Esophagus mucosa (tissue), 1 donor: ENCODE measurements at regions not wholly inside any gene's neighbourhood (a gene's known extent, or its start where the extent isn't known, plus 50 kb on each side); places are given as distances from the start of the nearest gene placed in this dataset.
A peak's percentile ranks its signal among the peaks of the same experiment; 100 is the strongest.
"Not testable (repeated sequence)": the region's sequence is repeated elsewhere in the genome, so short reads cannot be mapped to it uniquely, and the experiment has no call there.

ENCODE experiments used
- ATAC-seq: fragments of 200-7000 bp; cut with Tn5 transposase; one replicate; pipeline ENCODE4 v1.9.1; 2020
- donor health status: DM: yes; HTN: yes; CAD: no.

DNA sequence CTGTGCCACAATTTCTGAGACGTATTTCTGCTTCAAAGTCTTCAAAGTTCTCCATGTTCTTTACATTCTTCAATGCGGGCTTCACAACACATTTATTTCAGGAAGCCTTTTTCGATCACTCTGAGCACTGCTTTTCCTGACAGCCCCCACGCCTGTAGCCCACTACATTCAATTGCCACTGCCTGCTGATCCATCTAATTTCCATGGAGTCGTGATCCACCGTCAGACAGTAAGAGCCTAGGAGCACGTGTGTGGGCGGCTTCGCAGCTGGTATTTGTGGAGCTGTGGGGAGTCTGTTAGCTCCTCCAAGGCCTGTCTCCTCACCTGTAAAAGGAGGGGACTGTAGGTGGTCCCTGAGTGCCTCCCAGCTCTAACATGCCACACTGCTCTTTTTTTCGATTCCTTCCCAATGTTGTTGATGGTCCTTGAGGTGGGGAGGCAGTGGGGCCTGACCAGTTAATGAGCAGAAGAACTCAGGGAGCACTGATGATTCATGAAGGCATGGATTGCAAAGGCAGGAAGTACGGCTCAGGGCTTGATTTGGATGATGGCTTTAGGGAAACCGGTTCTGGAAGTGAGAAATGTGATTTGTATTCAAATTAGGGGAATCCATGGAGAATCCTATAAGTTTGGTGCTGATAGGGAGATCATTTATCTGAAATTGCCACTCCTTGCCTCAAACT lies 401.1 kb upstream of the PODXL start:
- no peak for ATAC-seq

DNA sequence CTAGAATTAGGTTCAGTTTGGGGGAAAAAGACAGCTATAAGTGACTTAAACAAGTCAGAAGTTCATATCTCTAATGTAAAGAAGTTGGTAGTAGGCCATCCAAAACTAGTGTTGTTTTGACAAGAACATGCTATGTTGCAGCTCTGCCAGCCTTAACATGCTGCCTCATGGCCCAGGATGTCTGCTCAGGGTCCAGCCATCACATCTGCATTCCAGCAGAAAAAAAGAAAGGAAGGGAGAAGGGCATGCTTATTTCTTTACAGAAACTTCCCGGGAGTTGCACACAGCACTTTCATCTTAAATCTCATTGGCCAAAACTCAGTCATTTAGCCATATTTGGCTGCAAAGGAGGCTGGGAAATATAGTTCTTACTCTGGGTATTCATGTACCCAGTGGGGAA lies 400.4 kb upstream of the PODXL start:
- ATAC-seq = no peak

DNA sequence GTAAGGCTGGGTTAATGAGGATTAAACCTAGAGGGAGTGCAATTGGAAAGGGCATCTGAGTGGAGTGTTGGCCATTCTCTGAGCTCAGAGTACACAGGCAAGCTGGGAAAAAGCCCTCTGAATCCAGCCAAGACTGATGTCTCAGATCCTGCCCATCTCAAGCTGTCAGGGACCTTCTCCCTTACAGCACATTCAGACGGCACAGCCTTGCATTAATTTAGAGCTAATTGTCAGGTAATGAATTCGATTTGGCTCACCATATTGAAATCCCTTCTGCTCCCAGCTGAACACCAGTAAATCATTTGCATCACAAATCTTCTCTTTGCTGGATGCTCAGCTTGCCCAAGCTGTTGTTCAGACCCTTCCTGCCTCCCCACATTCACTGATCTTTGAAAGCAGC lies 399.3 kb upstream of the PODXL start:
- no peak for ATAC-seq

DNA sequence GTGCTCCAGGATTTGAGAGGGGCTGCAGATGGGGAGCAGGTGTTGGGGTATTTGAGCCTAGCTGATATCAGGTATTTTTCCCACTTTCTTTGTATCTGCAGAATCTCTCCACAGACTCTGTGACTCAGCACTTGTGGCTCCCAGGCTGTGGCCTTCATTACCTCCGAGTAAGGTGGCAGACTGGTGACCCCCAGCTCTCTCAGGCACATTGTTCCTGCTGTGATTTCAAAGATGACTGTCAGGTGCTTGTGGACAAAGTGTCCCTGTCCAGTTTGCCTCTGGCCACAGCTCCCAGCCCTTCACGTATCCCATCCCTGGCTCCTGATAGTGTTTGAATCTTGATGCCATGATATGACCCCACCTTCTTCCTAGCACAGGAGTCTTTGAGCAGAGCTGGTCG lies 396.8 kb upstream of the PODXL start:
- ATAC-seq = no peak

DNA sequence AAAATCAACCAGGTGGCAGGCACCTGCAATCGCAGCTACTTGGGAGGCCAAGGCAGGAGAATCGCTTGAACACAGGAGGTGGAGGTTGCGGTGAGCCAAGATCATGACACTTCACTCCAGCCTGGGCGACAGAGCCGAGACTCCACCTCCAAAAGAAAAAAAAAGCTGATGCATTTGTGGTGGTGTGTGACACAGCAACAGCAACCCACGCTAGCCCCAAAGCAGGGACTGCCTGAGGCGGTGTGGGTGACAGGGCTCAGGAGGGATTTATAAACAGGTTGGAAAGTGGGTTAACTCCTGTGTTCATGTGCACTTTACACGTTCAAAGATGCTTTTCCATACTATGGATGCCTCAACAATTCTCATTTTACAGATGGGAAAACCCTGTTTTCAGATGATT lies 395.9 kb upstream of the PODXL start:
- no peak for ATAC-seq

DNA sequence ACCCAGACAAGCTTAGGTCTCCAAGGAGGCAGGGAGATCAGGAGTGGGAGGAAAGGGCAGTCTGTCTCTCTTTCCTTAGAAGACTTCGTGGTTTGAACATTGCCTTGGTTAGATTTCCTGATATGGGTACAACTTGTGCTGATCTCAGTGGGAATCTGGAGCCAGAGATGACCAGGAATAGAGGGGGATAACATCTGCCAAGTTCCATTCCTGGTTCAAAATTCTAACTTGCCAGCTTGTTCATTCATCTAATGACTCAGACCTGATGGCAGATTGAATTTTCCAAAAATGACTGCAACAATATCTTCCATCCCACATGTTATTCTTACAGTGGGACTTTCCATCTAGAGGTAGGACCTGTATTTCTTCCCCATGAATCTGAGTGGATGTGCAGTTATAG lies 394.3 kb upstream of the PODXL start:
- no peak for ATAC-seq

DNA sequence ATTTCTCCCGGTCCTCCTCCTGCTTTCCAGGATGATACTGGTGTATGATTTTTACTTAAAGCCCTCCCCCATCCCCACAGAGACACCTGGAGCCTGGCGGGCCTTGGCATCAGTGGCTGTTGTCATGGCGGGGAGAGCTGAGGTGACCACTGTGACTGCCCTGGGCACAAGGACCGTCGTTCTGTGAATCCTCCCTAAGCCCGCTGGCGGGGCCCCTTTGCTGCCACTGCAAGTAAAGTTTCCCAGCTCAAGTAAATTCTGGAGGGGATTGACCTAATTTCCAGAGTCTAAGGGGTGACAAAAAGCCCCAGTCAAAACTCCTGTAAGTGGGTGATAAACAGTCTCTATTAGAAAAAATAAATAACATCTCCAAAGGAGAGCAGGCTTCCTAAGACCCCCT lies 393.2 kb upstream of the PODXL start:
- ATAC-seq = no peak

DNA sequence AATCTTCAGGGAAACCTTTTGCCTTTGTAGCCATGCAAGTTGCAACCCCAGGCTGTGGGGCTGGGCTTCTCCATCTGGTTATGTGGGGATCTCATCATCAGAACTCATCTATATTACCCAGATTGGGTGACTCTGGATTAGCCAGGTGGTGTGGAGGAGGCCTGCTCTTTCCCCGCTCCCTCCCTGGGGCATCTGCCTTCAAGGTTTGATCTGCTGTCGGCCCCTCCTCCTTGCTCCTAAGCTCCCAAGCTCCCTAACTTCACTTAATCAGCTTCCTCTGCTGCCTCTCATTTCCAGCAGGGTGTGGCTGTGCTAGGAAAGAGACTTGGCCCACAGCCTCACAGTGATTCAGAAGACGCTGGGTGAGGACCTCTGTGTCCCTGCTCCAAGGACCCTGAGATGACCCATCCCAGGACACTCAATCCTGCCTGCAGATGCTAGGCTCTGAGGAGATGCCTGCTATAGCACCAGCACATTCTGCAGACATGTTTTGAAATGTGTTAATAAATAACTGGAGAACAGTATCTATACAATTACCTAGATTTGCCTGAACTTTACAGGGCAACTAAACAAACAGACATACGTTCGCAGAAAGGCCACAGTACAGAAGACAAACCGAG lies 392.1 kb upstream of the PODXL start:
- ATAC-seq = no peak

DNA sequence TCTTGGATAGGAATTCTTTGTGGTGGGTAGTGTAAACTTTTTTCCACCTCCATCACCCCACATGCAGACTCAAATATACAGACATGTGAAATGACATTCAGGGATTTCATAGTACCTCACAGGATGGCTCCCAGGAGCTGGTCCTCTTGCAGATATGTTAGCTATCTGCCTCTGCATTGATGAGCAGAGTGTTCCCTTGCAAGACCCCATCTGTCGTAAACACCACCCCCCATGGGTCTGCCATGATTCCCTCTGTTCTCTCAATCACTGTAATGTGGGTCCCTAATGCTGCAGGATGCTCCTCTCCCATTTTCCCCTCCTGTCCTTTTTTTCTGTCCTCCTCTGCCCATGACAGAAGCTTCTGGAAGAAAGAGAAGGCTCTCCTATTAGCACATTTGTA lies 391.2 kb upstream of the PODXL start:
- no peak for ATAC-seq

DNA sequence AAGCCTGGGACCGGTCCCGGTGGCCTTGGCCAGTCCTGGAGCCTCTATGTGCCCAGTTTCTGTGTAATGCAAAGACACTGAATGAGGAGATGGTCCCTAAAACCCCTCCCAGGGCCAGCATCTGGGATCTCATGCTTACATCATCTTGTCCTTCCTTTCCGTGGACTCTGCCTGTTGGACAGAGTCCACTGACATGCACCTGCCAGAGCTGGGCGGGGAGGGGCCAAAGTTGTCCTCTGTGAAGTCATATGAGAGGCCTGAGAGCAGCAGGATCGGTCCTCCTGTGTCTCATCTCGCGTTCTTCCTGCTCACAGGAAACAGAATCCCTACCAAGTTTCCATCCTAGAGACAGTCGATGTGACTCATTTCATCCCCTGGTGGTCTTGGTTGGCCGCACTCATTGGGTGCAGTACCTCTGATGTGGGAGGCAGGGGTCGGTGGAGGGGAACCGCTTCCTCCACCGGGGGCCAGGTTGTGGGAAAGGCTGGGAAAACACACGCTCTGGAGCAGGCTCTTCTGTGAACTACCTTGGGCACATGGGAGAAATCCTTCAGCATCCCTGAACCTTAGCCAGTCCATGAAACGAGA lies 389.6 kb upstream of the PODXL start:
- ATAC-seq = no peak

DNA sequence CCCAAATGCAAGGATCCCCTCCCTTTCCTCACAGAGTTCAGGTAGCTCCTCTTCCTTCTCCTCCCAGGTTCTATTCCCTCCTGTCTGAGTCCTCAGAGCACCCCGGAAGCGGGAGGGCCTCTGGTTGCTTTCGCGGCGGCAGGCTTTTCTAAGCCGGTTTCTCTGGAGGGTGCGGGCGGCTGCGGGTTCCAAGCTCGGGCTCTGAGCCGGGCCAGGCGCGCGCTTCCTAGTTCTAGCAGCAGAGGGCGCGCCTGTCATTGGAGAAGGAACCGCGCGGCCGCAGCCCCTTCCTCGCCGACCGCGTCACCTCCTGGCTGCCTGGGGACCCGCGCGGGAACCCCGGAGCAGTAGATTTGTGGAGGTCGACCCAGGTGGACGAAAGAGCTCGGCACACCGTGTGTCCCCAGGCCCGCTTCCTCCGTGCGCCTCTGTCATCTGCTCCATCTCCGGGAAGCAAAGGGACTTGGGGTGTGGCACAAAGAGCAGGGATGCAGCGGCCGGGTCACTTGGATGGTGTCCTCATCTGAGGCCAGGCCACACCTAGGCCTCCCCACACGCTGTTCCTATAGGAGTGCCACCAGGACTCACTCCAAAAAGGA lies 389.0 kb upstream of the PODXL start:
- peak; percentile 55 for ATAC-seq

DNA sequence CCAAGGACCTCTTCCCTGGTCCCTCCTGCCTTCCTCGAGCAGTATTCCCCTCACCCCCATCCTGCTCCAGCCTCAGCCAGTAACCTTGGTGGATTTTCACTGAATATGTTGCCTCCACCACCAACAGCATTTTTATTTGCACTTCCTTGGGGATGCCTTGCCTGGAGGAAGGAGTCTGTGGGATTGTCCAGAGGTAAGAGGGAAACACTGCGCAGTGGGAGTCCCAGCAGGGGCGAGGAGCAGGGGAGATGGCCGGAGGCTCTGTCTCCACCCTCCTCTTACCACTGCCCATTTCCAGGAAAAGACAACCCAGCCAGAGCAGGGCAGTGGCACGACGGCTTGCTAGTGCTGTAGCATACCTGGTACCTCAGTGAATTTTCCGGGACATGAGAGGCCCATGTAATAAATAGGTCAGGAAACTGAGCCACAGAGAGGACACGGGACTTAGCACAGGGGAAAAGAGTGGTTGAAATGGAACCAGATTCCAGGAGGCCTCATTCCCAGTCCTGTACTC lies 388.2 kb upstream of the PODXL start:
- no peak for ATAC-seq

DNA sequence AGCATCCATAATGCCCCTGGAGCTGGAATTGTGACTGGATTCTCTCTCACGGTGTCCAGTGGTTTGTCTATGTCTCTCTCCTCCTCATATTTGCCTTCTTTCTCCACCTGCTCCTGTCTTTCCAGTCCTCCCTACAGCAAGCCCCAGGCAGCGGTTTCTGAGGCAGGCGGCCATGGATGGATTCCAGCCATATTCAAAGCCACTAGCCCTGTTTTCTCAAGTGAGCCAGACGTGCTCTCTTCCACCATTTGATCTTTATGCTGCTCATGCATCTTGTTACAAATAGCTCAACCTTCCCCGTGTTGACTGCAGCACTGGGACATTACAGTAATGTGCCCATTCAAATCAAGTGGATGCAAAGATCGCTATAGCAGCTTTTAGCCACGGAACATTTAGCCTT lies 387.2 kb upstream of the PODXL start:
- no peak for ATAC-seq

DNA sequence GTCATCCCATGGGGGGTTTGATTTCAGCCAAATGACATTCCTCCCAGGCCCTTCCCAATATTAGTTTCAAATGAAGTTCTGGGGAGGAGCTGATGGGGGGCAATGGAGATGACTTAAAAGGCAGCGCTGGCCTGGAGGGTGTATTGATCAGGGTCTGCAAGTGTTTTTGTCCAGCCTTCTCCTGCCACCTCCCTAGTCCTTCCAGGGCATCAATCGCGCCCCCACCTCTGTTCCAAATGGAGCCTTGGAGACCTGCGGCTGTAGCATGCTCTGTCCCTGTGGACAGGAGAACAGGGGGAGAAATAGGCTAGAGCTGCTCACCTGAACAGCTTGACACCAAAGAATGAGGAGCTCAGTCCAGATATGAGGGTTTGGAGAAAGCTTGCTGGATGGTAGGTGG lies 386.8 kb upstream of the PODXL start:
- ATAC-seq = no peak

DNA sequence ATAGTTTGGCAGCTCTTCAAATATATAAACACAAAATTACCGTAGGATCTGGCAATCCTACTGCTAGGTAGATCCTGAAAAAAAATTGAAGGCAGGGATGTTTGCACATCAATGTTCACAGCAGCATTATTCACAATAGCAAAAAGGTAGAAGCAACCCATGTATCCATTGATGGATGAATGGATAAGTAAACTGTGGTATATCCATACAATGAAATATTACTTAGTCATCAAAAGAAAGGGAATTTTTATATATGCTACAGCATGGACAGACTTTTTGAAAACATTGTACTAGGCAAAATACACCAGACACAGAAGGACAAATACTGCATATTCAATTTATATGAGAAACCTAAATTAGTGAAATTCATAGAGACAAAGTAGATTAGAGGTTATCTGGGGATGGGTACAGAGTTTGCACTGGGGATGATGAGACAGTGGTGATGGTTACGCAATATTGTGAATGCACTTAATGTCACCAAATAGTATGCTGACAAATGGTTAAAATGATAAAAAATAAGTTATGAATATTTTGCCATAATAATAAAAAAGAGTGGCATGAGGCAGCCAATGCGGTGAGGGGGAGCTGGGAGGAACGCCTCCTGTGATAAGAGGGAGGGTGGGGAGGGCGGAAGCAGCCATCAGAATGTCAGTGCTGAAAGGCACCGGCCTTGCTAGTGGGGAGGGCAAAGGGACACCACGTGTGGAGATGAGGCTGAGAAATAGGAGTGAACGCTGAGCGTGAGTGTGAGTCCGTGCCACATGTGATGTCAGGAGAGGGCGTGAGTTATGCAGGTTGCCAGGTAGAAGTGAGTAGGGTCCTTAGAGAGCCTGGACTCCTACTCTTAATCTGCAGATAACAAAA lies 386.1 kb upstream of the PODXL start:
- no peak for ATAC-seq

DNA sequence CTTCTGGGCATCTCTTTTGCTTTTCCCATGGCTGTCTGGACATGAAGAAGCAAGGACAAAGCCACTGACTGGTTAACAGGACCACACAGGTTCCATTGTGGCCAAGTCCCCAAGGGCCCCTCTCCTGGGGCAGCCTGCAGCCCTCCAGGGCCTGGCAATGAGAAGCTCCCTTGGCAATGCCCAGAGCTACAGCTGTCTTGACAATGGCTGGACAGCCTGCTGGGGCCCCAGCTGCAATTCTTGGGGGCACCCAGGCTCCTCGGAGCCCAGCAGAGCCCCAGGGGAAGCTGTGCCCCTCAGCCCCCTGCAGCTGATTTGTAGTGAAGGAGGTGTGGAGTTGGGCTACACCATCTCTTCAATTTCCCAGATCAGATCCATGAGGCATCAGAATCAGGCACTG lies 384.9 kb upstream of the PODXL start:
- ATAC-seq = no peak

DNA sequence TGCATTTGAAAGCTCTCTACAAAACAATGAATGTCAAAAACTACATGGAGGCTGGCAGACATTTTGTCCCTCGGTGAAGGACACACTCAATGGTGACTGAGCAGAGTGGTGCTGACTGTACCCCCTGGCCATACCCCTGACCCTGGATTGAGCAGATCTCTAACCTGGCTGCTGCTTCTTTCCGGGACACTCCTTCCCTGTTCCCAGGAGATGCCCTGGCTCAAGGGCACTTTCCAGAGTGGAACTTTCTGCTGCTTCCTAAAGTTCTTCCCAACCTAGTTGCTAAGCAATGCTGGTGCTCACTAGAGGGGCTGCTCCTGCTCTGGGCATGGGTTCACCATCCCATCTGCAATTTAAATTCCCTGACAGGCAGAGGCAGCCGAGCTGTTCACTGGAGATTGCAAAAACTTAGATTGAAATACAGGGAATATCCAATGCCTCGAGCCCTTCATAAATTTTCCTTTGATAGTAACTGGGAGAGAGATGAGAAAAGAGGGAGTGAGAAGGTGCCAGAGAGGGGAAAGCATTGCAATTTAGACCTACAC lies 384.3 kb upstream of the PODXL start:
- no peak for ATAC-seq

DNA sequence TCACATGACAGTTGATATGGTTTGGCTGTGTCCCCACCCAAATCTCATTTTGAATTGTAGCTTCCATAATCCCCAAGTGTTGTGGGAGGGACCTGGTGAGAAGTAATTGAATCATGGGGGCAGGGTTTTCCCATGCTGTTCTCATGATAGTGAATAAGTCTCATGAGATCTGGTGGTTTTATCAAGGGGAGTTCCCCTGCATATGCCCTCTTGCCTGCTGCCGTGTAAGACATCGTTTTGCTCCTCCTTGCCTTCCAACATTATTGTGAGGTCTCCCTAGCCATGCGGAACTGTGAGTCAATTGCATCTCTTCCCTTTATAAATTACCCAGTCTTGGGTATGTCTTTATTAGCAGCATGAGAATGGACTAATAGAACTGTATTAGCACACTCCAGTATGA lies 382.4 kb upstream of the PODXL start:
- ATAC-seq = not testable (repeated sequence)

DNA sequence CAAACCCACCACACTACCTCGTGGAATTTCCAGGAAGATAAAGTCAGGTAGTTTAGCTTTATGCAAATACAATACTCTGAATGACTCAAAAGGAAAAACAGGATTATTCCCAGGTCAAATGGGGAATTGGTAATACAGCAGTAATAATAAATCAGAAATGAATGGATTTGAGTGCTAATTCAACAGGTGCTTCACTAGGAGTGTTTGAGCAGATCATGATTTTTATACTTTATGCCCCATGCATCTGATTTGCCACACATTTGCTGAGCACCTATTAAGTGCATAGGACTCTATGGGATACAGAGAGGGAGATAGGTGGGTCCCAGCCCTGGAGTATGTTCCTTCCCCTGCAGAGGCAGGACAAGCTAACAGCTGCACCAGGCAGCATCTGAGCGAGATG lies 381.4 kb upstream of the PODXL start:
- no peak for ATAC-seq

DNA sequence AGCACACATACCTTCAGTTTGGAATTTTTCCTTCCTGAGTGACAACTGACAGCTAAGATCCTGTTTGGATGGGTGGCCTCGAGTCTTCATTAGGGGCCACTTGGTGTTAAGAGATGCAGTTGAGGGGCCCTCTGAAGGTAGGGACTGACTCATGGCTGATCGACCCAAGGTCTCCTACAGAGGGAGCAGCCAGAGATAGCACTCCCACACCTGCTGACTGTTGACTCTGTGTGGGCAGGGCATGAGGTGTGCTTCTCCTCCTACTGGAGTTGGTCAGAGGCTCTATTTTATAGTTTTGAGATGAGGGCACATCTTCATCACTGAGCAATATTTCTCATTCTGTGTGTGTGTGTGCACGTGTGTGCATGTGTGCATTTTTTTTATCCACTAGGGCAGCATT lies 378.8 kb upstream of the PODXL start:
- ATAC-seq = no peak

DNA sequence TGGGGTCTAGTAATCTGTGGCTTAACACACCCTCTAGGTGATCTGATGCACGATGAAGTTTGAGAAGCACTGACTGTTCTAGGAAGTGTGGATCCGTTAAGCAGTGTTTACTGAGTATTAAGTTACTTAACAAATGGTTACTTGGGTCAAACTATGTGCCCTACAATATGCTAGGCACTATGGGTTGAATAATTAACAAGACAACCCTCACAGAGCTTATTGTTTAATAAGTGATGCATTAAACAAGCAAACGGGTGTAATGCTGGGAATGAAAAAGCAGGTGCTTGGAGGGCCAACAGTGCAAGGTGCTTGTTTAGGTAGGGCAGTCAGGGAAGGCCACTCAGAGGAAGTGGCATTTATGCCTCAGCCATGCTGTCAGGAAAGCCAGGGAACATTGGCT lies 378.0 kb upstream of the PODXL start:
- no peak for ATAC-seq

DNA sequence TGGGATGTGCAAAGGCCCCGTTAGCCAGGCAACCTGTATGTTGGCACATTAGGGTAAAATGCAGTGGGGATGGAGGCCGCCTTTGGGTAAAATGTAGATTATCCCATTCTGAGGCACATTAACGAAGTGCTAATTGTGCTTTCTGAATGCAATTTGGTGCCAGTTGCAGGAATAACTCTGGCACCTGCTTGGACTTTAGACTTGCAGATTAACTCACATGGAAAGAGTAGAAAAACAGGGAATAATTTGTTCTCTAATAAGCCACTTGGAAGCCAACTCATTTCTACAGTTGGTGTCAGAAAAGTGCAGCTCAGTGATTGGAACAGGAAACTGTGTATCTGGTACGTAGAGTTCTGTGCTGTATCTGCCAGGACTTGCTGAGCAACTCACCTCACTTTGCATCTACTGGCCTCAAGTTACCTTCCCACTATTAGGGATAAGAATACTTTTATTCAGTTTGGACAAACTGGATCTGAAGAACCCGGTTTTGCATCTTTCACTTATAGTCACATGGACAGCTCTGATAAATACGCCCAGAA lies 377.4 kb upstream of the PODXL start:
- ATAC-seq = no peak
